Choroid plexus epithelial cell (primary cell): ENCODE measurements at regions not wholly inside any gene's neighbourhood (a gene's known extent, or its start where the extent isn't known, plus 50 kb on each side); places are given as distances from the start of the nearest gene placed in this dataset.

Experiments
- DNase-seq: peaks from one replicate; pipeline ENCODE4 v3.0.0-alpha.2; 2010; ENCODE audit warnings: low read depth
- H3K4me3 ChIP-seq: 2 replicates; pipeline ENCODE4 v1.5.1; 2011; ENCODE audit warnings: low read depth, mild to moderate bottlenecking, control low read depth, low read length, moderate library complexity
- CTCF ChIP-seq: conservative IDR thresholded peaks from 2 replicates; pipeline ENCODE4 v1.5.1; 2011; ENCODE audit warnings: low read depth, mild to moderate bottlenecking, control low read depth, inconsistent platforms, low read length, moderate library complexity

- TF ChIP-seq CTCF, result no peak
- no peak overlapping the region for H3K4me3 ChIP-seq
- no peak for DNase-seq
Observed at GRCh38 chr6:139528471-139528870, 154.0 kb upstream of the CITED2 start.

GRCh38 chr6:139525415-139525814 lies 151.0 kb upstream of the CITED2 start:
- peak; percentile 61 for DNase-seq
- H3K4me3 ChIP-seq, result no peak overlapping the region
- no peak for TF ChIP-seq CTCF

GRCh38 chr6:139523986-139524385 lies 149.5 kb upstream of the CITED2 start:
- DNase-seq, result no peak
- no peak for TF ChIP-seq CTCF
- no peak overlapping the region for H3K4me3 ChIP-seq

- no peak for TF ChIP-seq CTCF
- DNase-seq, result no peak
- no peak overlapping the region for H3K4me3 ChIP-seq
Observed at GRCh38 chr6:139522511-139523220, 148.2 kb upstream of the CITED2 start.

- TF ChIP-seq CTCF, result no peak
Observed at GRCh38 chr6:139521338-139521737, 146.9 kb upstream of the CITED2 start.

GRCh38 chr6:139520321-139520768 lies 145.9 kb upstream of the CITED2 start:
- no peak overlapping the region for H3K4me3 ChIP-seq
- peak; percentile 55 for DNase-seq
- no peak for TF ChIP-seq CTCF

More at GRCh38 chr6:139521338-139521737, 146.9 kb upstream of the CITED2 start:
- DNase-seq, result no peak
- H3K4me3 ChIP-seq, result no peak overlapping the region

GRCh38 chr6:139519571-139520031 lies 145.2 kb upstream of the CITED2 start:
- no peak overlapping the region for H3K4me3 ChIP-seq
- no peak for DNase-seq
- no peak for TF ChIP-seq CTCF
